BLaER1 (cell line): ENCODE measurements at regions not wholly inside any gene's neighbourhood (a gene's known extent, or its start where the extent isn't known, plus 50 kb on each side); places are given as distances from the start of the nearest gene placed in this dataset.

Experiments used
- H3K27ac ChIP-seq: shearing (Covaris generic); formaldehyde crosslinking; 2 replicates; pipeline ENCODE4 v1.8.1; 2022
- H3K27me3 ChIP-seq: shearing (Covaris generic); formaldehyde crosslinking; 2 replicates; pipeline ENCODE4 v1.8.1; 2022
- H3K36me3 ChIP-seq: shearing (Covaris generic); formaldehyde crosslinking; 2 replicates; pipeline ENCODE4 v1.8.1; 2022
- H3K4me1 ChIP-seq: shearing (Covaris generic); formaldehyde crosslinking; 2 replicates; pipeline ENCODE4 v1.8.1; 2022
- H3K4me2 ChIP-seq: shearing (Covaris generic); formaldehyde crosslinking; 2 replicates; pipeline ENCODE4 v1.8.1; 2022
- H3K4me3 ChIP-seq: shearing (Covaris generic); formaldehyde crosslinking; 2 replicates; pipeline ENCODE4 v1.8.1; 2022
- H3K9ac ChIP-seq: shearing (Covaris generic); formaldehyde crosslinking; 2 replicates; pipeline ENCODE4 v1.8.1; 2022
- H3K9me3 ChIP-seq: shearing (Covaris generic); formaldehyde crosslinking; 2 replicates; pipeline ENCODE4 v1.8.1; 2022
- H4K20me1 ChIP-seq: shearing (Covaris generic); formaldehyde crosslinking; 2 replicates; pipeline ENCODE4 v1.8.1; 2022
- Cebpa-rat ChIP-seq: shearing (Covaris generic); IDR thresholded peaks from 2 replicates; pipeline ENCODE4 v1.8.1; 2022

GRCh38 chr4:130395871-130396270, 1299.9 kb downstream of the C4orf33 start:
- no peak overlapping the region for H3K4me2 ChIP-seq
- H3K9me3 ChIP-seq = no peaks in the 10 kb centered on the region
- H3K4me3 ChIP-seq = no peak overlapping the region
- no peaks in the 10 kb centered on the region for H3K36me3 ChIP-seq
- no peak overlapping the region for H3K27ac ChIP-seq
- H3K27me3 ChIP-seq = no peaks in the 10 kb centered on the region
- no peak for TF ChIP-seq Cebpa-rat
- no peak overlapping the region for H3K9ac ChIP-seq
- H3K4me1 ChIP-seq = no peaks in the 10 kb centered on the region
- no peaks in the 10 kb centered on the region for H4K20me1 ChIP-seq

DNA sequence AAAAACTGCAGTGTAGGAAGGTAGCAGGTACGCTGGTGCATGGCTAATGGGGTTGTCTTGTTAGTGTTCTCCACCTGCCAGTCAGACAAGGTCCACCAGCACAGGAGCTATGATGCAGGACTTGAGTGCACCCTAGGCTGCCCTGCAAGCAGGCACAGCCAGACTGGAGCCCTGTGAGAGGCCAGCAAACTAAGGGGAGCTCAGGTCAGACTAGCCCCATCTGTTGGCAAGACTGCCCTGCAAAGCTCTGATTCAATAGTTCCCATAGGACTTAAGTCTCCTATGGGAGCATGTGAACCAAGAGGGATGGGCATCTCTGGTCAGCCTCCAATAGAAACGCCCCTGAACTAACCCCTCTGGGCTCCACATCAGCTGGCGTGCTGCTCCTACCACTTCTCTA, 1307.3 kb downstream of the C4orf33 start:
- Histone ChIP-seq H3K4me2 (no peak overlapping the region), H3K4me1 (no peaks in the 10 kb centered on the region), H4K20me1 (no peaks in the 10 kb centered on the region), H3K9me3 (no peaks in the 10 kb centered on the region), H3K9ac (no peak overlapping the region), H3K27ac (no peak overlapping the region), H3K36me3 (no peaks in the 10 kb centered on the region), H3K27me3 (no peaks in the 10 kb centered on the region), H3K4me3 (no peak overlapping the region)
- TF ChIP-seq Cebpa-rat = no peak

DNA sequence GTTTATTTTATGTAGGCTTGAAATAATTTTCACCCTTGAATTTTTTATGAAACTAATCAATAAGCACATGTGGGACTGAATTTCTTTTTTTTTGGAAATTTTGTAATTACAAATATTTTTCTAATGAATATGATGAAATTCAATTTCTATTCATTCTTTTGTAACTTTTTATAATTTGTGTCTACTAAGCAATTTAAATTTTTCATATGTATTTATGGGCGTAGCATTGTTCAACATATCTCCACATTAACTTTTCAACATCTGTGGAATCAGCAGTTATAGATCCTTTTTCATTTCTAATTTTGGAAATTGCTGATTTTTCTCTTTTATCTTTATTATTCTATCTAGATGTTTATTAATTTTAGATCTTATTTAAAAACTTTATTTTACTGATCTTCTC, 1320.3 kb downstream of the C4orf33 start:
- no peak overlapping the region for H3K9ac ChIP-seq
- H3K4me2 ChIP-seq = no peak overlapping the region
- H3K27ac ChIP-seq = no peak overlapping the region
- no peaks in the 10 kb centered on the region for H3K9me3 ChIP-seq
- no peaks in the 10 kb centered on the region for H3K27me3 ChIP-seq
- H3K4me1 ChIP-seq = no peaks in the 10 kb centered on the region
- TF ChIP-seq Cebpa-rat = no peak
- H3K4me3 ChIP-seq = no peak overlapping the region
- no peaks in the 10 kb centered on the region for H4K20me1 ChIP-seq
- no peaks in the 10 kb centered on the region for H3K36me3 ChIP-seq

DNA sequence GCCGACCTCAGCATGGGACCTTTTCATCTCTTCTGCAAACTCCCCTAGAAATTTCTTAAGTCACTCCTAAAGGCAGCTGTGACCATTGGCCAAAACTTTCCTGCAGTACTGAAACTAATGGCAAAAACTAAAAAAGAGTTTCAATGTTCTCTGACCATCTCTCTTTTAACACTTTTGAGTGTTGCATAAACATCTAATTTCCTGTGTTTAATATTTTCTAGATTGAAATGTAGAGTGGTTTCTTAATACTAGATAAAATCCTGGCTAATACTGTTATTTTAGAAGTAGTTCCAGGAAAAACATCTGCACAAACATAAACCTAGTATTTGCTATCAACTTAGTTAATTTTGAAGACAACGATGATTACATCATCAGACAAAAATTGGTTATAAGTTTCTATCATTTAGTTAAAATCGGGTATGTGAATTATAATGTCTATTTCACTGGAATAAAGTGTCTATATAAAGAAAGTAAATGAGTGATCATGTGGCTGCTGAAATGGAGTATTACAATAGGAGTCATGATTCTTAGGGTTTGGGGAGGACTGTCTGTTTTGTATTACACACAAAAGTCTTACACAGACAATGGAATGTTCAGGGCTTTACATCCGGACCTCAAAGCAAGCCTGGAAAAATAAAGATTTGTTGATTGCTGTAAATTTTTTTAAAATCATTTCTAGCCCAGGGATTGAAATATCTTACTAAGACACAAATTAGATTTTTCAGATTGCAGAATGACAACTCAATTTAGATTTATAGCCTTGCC, 1323.4 kb downstream of the C4orf33 start:
- Histone ChIP-seq H3K27ac (no peak overlapping the region), H3K4me3 (no peak overlapping the region), H3K4me1 (no peaks in the 10 kb centered on the region), H3K36me3 (no peaks in the 10 kb centered on the region), H4K20me1 (no peaks in the 10 kb centered on the region), H3K9me3 (no peaks in the 10 kb centered on the region), H3K4me2 (no peak overlapping the region), H3K9ac (no peak overlapping the region), H3K27me3 (no peaks in the 10 kb centered on the region)
- no peak for TF ChIP-seq Cebpa-rat

- Histone ChIP-seq H3K4me3 (no peak overlapping the region), H3K36me3 (no peaks in the 10 kb centered on the region)
Observed at GRCh38 chr4:130422261-130422660, 1326.3 kb downstream of the C4orf33 start.

DNA sequence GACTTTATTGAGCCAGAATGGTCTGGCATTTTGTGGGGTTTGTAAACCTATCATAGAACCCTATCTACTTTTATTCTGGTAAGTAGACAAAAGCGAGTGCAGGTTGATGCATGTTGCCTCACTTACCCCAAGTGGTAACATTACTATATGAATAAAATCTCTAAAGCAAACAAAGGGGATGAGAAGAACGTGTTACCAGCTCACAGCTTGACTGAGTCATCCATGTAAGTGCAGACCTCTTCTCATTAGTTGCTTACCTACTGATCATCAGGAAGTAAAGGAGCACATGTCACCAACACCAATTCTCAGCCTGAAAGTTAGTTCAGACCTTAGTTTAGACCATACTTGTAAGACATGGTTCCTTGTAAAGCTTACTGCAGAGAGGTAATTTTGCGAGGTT, 1328.3 kb downstream of the C4orf33 start:
- no peak for TF ChIP-seq Cebpa-rat
- H3K27me3 ChIP-seq = no peaks in the 10 kb centered on the region
- H3K36me3 ChIP-seq = no peaks in the 10 kb centered on the region
- H4K20me1 ChIP-seq = no peaks in the 10 kb centered on the region
- no peaks in the 10 kb centered on the region for H3K4me1 ChIP-seq
- H3K9me3 ChIP-seq = no peaks in the 10 kb centered on the region
- no peak overlapping the region for H3K27ac ChIP-seq
- no peak overlapping the region for H3K4me2 ChIP-seq
- H3K9ac ChIP-seq = no peak overlapping the region
- H3K4me3 ChIP-seq = no peak overlapping the region

More at GRCh38 chr4:130422261-130422660, 1326.3 kb downstream of the C4orf33 start:
- Histone ChIP-seq H3K4me2 (no peak overlapping the region), H3K9me3 (no peaks in the 10 kb centered on the region), H3K9ac (no peak overlapping the region), H4K20me1 (no peaks in the 10 kb centered on the region), H3K27me3 (no peaks in the 10 kb centered on the region), H3K27ac (no peak overlapping the region), H3K4me1 (no peaks in the 10 kb centered on the region)
- TF ChIP-seq Cebpa-rat = no peak

- Histone ChIP-seq H3K4me1 (no peaks in the 10 kb centered on the region), H3K27me3 (no peaks in the 10 kb centered on the region), H3K27ac (no peak overlapping the region), H3K4me2 (no peak overlapping the region), H3K9me3 (no peaks in the 10 kb centered on the region), H3K4me3 (no peak overlapping the region), H3K9ac (no peak overlapping the region), H4K20me1 (no peaks in the 10 kb centered on the region), H3K36me3 (no peaks in the 10 kb centered on the region)
- TF ChIP-seq Cebpa-rat = no peak
Observed at GRCh38 chr4:130432289-130432688, 1336.3 kb downstream of the C4orf33 start.

GRCh38 chr4:130449741-130450140, 1353.8 kb downstream of the C4orf33 start:
- no peaks in the 10 kb centered on the region for H4K20me1 ChIP-seq

DNA sequence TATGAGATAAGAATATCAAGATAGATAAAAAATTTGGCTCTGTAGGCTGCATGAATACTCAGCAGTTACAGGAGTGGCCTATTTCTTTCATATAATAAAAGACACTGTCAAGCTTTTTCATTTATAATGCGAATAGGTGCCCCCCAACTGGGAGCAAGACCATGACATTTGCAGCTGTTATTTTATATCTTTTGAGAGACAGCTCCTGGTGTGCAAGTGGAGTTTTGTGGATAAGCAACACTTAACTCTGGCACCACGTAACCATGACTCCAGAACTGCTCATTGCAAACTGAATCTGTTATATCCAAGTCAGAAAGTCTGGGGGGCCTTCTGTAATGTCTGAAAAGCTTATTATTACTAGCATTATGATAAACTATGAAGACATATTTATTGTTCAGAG, 1372.4 kb downstream of the C4orf33 start:
- Histone ChIP-seq H3K9me3 (no peaks in the 10 kb centered on the region), H3K36me3 (no peaks in the 10 kb centered on the region), H3K4me3 (no peak overlapping the region), H3K4me2 (no peak overlapping the region), H3K27me3 (no peaks in the 10 kb centered on the region), H3K27ac (no peak overlapping the region), H3K4me1 (peaks cover 7% of the 10 kb centered on the region; the same call in 1 of the 2 replicates), H3K9ac (no peak overlapping the region), H4K20me1 (no peaks in the 10 kb centered on the region)
- no peak for TF ChIP-seq Cebpa-rat

More at GRCh38 chr4:130449741-130450140, 1353.8 kb downstream of the C4orf33 start:
- Histone ChIP-seq H3K27ac (no peak overlapping the region), H3K36me3 (no peaks in the 10 kb centered on the region), H3K9me3 (0 out of 2 replicates have a peak, but pooled peaks cover 3% of the 10 kb centered on the region), H3K27me3 (no peaks in the 10 kb centered on the region), H3K4me2 (no peak overlapping the region), H3K4me3 (no peak overlapping the region), H3K4me1 (peaks cover 8% of the 10 kb centered on the region), H3K9ac (no peak overlapping the region)
- TF ChIP-seq Cebpa-rat = no peak

DNA sequence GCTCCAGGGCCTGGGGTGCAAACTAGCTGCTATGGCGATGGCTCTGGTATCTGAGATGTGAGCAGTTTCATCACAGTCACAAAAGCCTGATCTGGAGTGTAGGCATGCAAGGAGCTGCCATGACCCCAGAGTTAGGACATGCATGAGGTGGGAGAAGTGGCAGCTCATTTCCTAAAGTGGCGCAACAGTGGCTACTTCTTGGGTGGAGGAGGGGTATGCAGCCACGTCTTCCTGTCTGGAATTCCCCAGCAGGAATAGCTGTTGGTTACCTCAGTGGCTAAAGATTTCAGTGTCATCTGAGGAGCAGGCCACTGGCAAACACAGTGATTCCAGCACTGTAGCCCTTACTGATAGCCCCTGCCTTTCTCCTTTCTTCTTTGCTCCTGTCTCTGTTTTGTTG, 1382.5 kb downstream of the C4orf33 start:
- Histone ChIP-seq H3K4me1 (peaks cover 10% of the 10 kb centered on the region), H3K4me2 (no peak overlapping the region), H3K36me3 (no peaks in the 10 kb centered on the region), H3K27ac (no peak overlapping the region), H3K9ac (no peak overlapping the region), H3K9me3 (no peaks in the 10 kb centered on the region), H3K27me3 (no peaks in the 10 kb centered on the region), H4K20me1 (no peaks in the 10 kb centered on the region), H3K4me3 (no peak overlapping the region)
- no peak for TF ChIP-seq Cebpa-rat

DNA sequence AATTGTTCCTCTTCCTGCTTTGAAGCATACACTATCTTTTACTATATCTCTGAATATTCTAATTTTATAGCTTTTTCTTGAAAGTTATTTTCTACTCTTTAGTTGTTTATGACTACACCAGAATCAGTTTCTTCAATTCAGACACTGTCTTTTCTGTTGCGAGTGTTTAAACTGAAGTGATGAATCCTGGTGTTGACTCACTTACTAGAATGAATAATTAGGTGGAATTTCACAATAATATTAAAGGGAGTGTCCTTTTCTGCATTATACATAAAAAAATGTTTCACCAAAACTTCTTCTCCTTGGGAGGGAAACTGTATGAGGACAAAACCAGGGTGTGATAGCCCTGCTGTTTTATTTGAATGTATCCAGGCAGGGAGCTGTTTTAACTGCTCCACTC, 1383.1 kb downstream of the C4orf33 start:
- peaks cover 10% of the 10 kb centered on the region for H3K4me1 ChIP-seq
- H3K36me3 ChIP-seq = no peaks in the 10 kb centered on the region
- no peak overlapping the region for H3K4me2 ChIP-seq
- no peak overlapping the region for H3K4me3 ChIP-seq
- H3K27me3 ChIP-seq = no peaks in the 10 kb centered on the region
- H3K27ac ChIP-seq = no peak overlapping the region
- H3K9ac ChIP-seq = no peak overlapping the region
- H4K20me1 ChIP-seq = no peaks in the 10 kb centered on the region
- no peaks in the 10 kb centered on the region for H3K9me3 ChIP-seq
- no peak for TF ChIP-seq Cebpa-rat
